ENCODE measurements at regions not wholly inside any gene's neighbourhood (a gene's known extent, or its start where the extent isn't known, plus 50 kb on each side); places are given as distances from the start of the nearest gene placed in this dataset.
"Not testable (repeated sequence)": the region's sequence is repeated elsewhere in the genome, so short reads cannot be mapped to it uniquely, and the experiment has no call there.

GRCh38 chr4:127249066-127249766, 383.5 kb upstream of the INTU start:
- Histone ChIP-seq H3K9ac (ENCODE audit: insufficient read length, low read depth) (no peak overlapping the region), H3K27me3 (ENCODE audit: insufficient read depth, insufficient read length) (no peaks in the 10 kb centered on the region), H3K4me3 (ENCODE audit: insufficient read length, low read depth) (no peak overlapping the region), H3K9me3 (ENCODE audit: insufficient read depth, low read length) (no peaks in the 10 kb centered on the region), H3K36me3 (ENCODE audit: insufficient read depth, insufficient read length, low read length) (no peaks in the 10 kb centered on the region), H3K4me1 (ENCODE audit: insufficient read depth, insufficient read length) (no peaks in the 10 kb centered on the region)
- TF ChIP-seq ZNF274 (IDR thresholded peaks at IDR 0.05; ENCODE audit: low read depth, low read length) (no peak), SUZ12 (IDR thresholded peaks at IDR 0.05; ENCODE audit: extremely low read depth, insufficient read depth, insufficient read length) (no peak), YY1 (IDR thresholded peaks at IDR 0.05; ENCODE audit: insufficient read depth, insufficient read length) (no peak)
- no peak for DNase-seq (ENCODE audit: low read depth, low spot score)

- no peak for DNase-seq (ENCODE audit: low read depth, low spot score)
- Histone ChIP-seq H3K4me3 (ENCODE audit: insufficient read length, low read depth) (no peak overlapping the region), H3K9me3 (ENCODE audit: insufficient read depth, low read length) (no peaks in the 10 kb centered on the region), H3K4me1 (ENCODE audit: insufficient read depth, insufficient read length) (no peaks in the 10 kb centered on the region), H3K27me3 (ENCODE audit: insufficient read depth, insufficient read length) (no peaks in the 10 kb centered on the region), H3K36me3 (ENCODE audit: insufficient read depth, insufficient read length, low read length) (no peaks in the 10 kb centered on the region), H3K9ac (ENCODE audit: insufficient read length, low read depth) (no peak overlapping the region)
- TF ChIP-seq SUZ12 (IDR thresholded peaks at IDR 0.05; ENCODE audit: extremely low read depth, insufficient read depth, insufficient read length): no peak
- no peak for TF ChIP-seq ZNF274 (IDR thresholded peaks at IDR 0.05; ENCODE audit: low read depth, low read length)
- TF ChIP-seq YY1 (IDR thresholded peaks at IDR 0.05; ENCODE audit: insufficient read depth, insufficient read length): no peak
Observed at GRCh38 chr4:127249767-127250108, 383.0 kb upstream of the INTU start.

DNA sequence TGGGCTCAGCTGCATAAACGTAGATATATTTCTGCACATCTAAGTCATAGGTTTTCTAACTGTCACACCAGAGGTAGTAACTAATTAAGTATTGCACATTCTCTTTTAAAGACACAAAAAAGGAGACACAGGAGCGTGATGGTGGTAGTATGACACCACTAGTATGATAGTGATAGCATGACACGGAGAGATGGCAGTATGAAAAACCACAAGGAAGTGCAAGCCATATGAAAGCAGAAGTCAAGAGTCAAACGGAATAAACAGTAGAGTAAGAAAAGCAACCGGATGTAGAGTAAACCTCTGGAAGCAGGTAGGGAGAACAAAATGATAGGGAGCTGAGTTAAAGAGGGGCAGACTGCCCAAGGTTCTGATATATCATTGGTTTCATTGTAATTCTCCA, 382.2 kb upstream of the INTU start:
- H3K27me3 ChIP-seq (ENCODE audit: insufficient read depth, insufficient read length): no peaks in the 10 kb centered on the region
- H3K9ac ChIP-seq (ENCODE audit: insufficient read length, low read depth): no peak overlapping the region
- no peaks in the 10 kb centered on the region for H3K9me3 ChIP-seq (ENCODE audit: insufficient read depth, low read length)
- TF ChIP-seq ZNF274 (IDR thresholded peaks at IDR 0.05; ENCODE audit: low read depth, low read length): no peak
- no peak for TF ChIP-seq SUZ12 (IDR thresholded peaks at IDR 0.05; ENCODE audit: extremely low read depth, insufficient read depth, insufficient read length)
- TF ChIP-seq YY1 (IDR thresholded peaks at IDR 0.05; ENCODE audit: insufficient read depth, insufficient read length): no peak
- DNase-seq (ENCODE audit: low read depth, low spot score): no peak
- H3K4me1 ChIP-seq (ENCODE audit: insufficient read depth, insufficient read length): no peaks in the 10 kb centered on the region
- no peak overlapping the region for H3K4me3 ChIP-seq (ENCODE audit: insufficient read length, low read depth)
- no peaks in the 10 kb centered on the region for H3K36me3 ChIP-seq (ENCODE audit: insufficient read depth, insufficient read length, low read length)

DNA sequence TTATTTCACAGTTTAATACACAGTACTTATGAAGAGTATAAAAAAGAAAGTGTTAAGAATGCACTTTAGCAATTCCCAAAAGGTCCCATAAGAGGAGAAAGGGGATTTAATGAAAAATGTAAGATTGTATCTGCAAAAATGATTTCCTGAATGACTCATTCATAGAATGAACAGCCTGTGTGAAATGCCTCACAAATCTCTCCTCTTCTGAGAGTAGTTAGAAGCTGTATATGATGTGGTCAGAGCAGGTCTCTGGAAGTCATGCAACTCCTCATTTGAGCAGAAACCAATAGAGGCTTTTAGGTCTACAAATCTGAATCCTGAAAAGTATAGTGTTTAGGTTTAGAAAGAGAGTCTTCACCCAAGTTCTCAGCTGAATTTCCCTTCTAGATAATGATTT, 381.3 kb upstream of the INTU start:
- Histone ChIP-seq H3K4me1 (ENCODE audit: insufficient read depth, insufficient read length) (no peaks in the 10 kb centered on the region), H3K9me3 (ENCODE audit: insufficient read depth, low read length) (no peaks in the 10 kb centered on the region), H3K9ac (ENCODE audit: insufficient read length, low read depth) (no peak overlapping the region), H3K4me3 (ENCODE audit: insufficient read length, low read depth) (no peak overlapping the region), H3K36me3 (ENCODE audit: insufficient read depth, insufficient read length, low read length) (no peaks in the 10 kb centered on the region), H3K27me3 (ENCODE audit: insufficient read depth, insufficient read length) (no peaks in the 10 kb centered on the region)
- DNase-seq (ENCODE audit: low read depth, low spot score): no peak
- TF ChIP-seq ZNF274 (IDR thresholded peaks at IDR 0.05; ENCODE audit: low read depth, low read length): no peak
- TF ChIP-seq SUZ12 (IDR thresholded peaks at IDR 0.05; ENCODE audit: extremely low read depth, insufficient read depth, insufficient read length): no peak
- no peak for TF ChIP-seq YY1 (IDR thresholded peaks at IDR 0.05; ENCODE audit: insufficient read depth, insufficient read length)

- Histone ChIP-seq H3K9me3 (ENCODE audit: insufficient read depth, low read length) (no peaks in the 10 kb centered on the region), H3K4me1 (ENCODE audit: insufficient read depth, insufficient read length) (no peaks in the 10 kb centered on the region), H3K36me3 (ENCODE audit: insufficient read depth, insufficient read length, low read length) (no peaks in the 10 kb centered on the region), H3K4me3 (ENCODE audit: insufficient read length, low read depth) (no peak overlapping the region), H3K9ac (ENCODE audit: insufficient read length, low read depth) (no peak overlapping the region), H3K27me3 (ENCODE audit: insufficient read depth, insufficient read length) (no peaks in the 10 kb centered on the region)
- TF ChIP-seq SUZ12 (IDR thresholded peaks at IDR 0.05; ENCODE audit: extremely low read depth, insufficient read depth, insufficient read length) (no peak), ZNF274 (IDR thresholded peaks at IDR 0.05; ENCODE audit: low read depth, low read length) (no peak), YY1 (IDR thresholded peaks at IDR 0.05; ENCODE audit: insufficient read depth, insufficient read length) (no peak)
- DNase-seq (ENCODE audit: low read depth, low spot score): no peak
Observed at GRCh38 chr4:127256500-127256899, 376.3 kb upstream of the INTU start.

- TF ChIP-seq ZNF274 (IDR thresholded peaks at IDR 0.05; ENCODE audit: low read depth, low read length) (no peak), SUZ12 (IDR thresholded peaks at IDR 0.05; ENCODE audit: extremely low read depth, insufficient read depth, insufficient read length) (no peak), YY1 (IDR thresholded peaks at IDR 0.05; ENCODE audit: insufficient read depth, insufficient read length) (no peak)
- Histone ChIP-seq H3K9me3 (ENCODE audit: insufficient read depth, low read length) (no peaks in the 10 kb centered on the region), H3K9ac (ENCODE audit: insufficient read length, low read depth) (no peak overlapping the region), H3K36me3 (ENCODE audit: insufficient read depth, insufficient read length, low read length) (no peaks in the 10 kb centered on the region), H3K4me3 (ENCODE audit: insufficient read length, low read depth) (no peak overlapping the region), H3K4me1 (ENCODE audit: insufficient read depth, insufficient read length) (no peaks in the 10 kb centered on the region), H3K27me3 (ENCODE audit: insufficient read depth, insufficient read length) (no peaks in the 10 kb centered on the region)
- DNase-seq (ENCODE audit: low read depth, low spot score): no peak
Observed at GRCh38 chr4:127261476-127261875, 371.3 kb upstream of the INTU start.

GRCh38 chr4:127268367-127268766, 364.4 kb upstream of the INTU start:
- no peak overlapping the region for H3K9ac ChIP-seq (ENCODE audit: insufficient read length, low read depth)
- H3K9me3 ChIP-seq (ENCODE audit: insufficient read depth, low read length): no peaks in the 10 kb centered on the region
- H3K36me3 ChIP-seq (ENCODE audit: insufficient read depth, insufficient read length, low read length): no peaks in the 10 kb centered on the region
- H3K4me1 ChIP-seq (ENCODE audit: insufficient read depth, insufficient read length): no peaks in the 10 kb centered on the region
- no peak for TF ChIP-seq YY1 (IDR thresholded peaks at IDR 0.05; ENCODE audit: insufficient read depth, insufficient read length)
- TF ChIP-seq ZNF274 (IDR thresholded peaks at IDR 0.05; ENCODE audit: low read depth, low read length): no peak
- no peak for TF ChIP-seq SUZ12 (IDR thresholded peaks at IDR 0.05; ENCODE audit: extremely low read depth, insufficient read depth, insufficient read length)
- no peak for DNase-seq (ENCODE audit: low read depth, low spot score)
- no peak overlapping the region for H3K4me3 ChIP-seq (ENCODE audit: insufficient read length, low read depth)
- no peaks in the 10 kb centered on the region for H3K27me3 ChIP-seq (ENCODE audit: insufficient read depth, insufficient read length)

- H3K9ac ChIP-seq (ENCODE audit: insufficient read length, low read depth); H3K36me3 ChIP-seq (ENCODE audit: insufficient read depth, insufficient read length, low read length); H3K4me3 ChIP-seq (ENCODE audit: insufficient read length, low read depth); H3K4me1 ChIP-seq (ENCODE audit: insufficient read depth, insufficient read length); DNase-seq (ENCODE audit: low read depth, low spot score); H3K27me3 ChIP-seq (ENCODE audit: insufficient read depth, insufficient read length): not testable (repeated sequence)
- peaks cover 17% of the 10 kb centered on the region; the same call in 1 of the 2 replicates for H3K9me3 ChIP-seq (ENCODE audit: insufficient read depth, low read length)
Observed at GRCh38 chr4:127277023-127277422, 355.7 kb upstream of the INTU start.
